Mucosa of descending colon (tissue), 3 donors: ENCODE measurements at regions not wholly inside any gene's neighbourhood (a gene's known extent, or its start where the extent isn't known, plus 50 kb on each side); places are given as distances from the start of the nearest gene placed in this dataset.

ENCODE experiments used
- ATAC-seq: fragments of 200-7000 bp; cut with Tn5 transposase; one replicate; pipeline ENCODE4 v1.9.1; 2020; ENCODE audit warnings: mild to moderate bottlenecking, moderate library complexity
- DNase-seq, 3 donors: peaks; one replicate each; pipeline ENCODE4 v3.0.0-alpha.2; 2020
- H3K36me3 ChIP-seq: fragments of 200-600 bp; one replicate; pipeline ENCODE4 v1.8.0; 2021; ENCODE audit warnings: low read depth, mild to moderate bottlenecking
- H3K4me1 ChIP-seq: fragments of 200-600 bp; one replicate; pipeline ENCODE4 v1.8.0; 2021; ENCODE audit warnings: low read depth, mild to moderate bottlenecking
- H3K4me3 ChIP-seq: fragments of 200-600 bp; one replicate; pipeline ENCODE4 v1.8.0; 2021; ENCODE audit warnings: mild to moderate bottlenecking
- H3K9me3 ChIP-seq: fragments of 200-600 bp; one replicate; pipeline ENCODE4 v1.8.0; 2021; ENCODE audit warnings: mild to moderate bottlenecking
- CTCF ChIP-seq: fragments of 200-600 bp; IDR thresholded peaks from one replicate; pipeline ENCODE4 v1.8.0; 2022; ENCODE audit warnings: antibody characterized with exemption, mild to moderate bottlenecking
- intact Hi-C, 2 donors: fragments of 100-400 bp; cut with DNase I in 1 of 2; cut with micrococcal nuclease in 1 of 2; formaldehyde crosslinking; loops; one replicate each; pipeline versions ENCODE4 v1.11.0 to v1.11.1; 2022; cut with DNase I, micrococcal nuclease
- donor health status: DM: no; HTN: no; CAD: no; lungs with moderate emphysema.
- donor health status: DM: no; HTN: no; CAD: no.
- donor health status: DM: no; HTN: yes; CAD: no.

- no peak for ATAC-seq
- TF ChIP-seq CTCF = no peak
- DNase-seq = no peak
- intact Hi-C loops = no loop called here
- H3K36me3 ChIP-seq = no peaks in the 10 kb centered on the region
- H3K4me1 ChIP-seq = no peaks in the 10 kb centered on the region
- no peak overlapping the region for H3K4me3 ChIP-seq
- H3K9me3 ChIP-seq = no peaks in the 10 kb centered on the region
Observed at GRCh38 chr4:106478152-106478551, 109.6 kb upstream of the GIMD1 start.

- no peaks in the 10 kb centered on the region for H3K4me1 ChIP-seq
- H3K4me3 ChIP-seq = no peak overlapping the region
- DNase-seq (no peak), ATAC-seq (no peak)
- TF ChIP-seq CTCF = no peak
- H3K36me3 ChIP-seq = no peaks in the 10 kb centered on the region
- intact Hi-C loops = no loop called here
- no peaks in the 10 kb centered on the region for H3K9me3 ChIP-seq
Observed at GRCh38 chr4:106476741-106477140, 108.2 kb upstream of the GIMD1 start.

- no peak for ATAC-seq
- no peak for TF ChIP-seq CTCF
- H3K36me3 ChIP-seq = no peaks in the 10 kb centered on the region
- H3K4me3 ChIP-seq = no peak overlapping the region
- DNase-seq = no peak
- intact Hi-C loops = no loop called here
- no peaks in the 10 kb centered on the region for H3K4me1 ChIP-seq
- no peaks in the 10 kb centered on the region for H3K9me3 ChIP-seq
Observed at GRCh38 chr4:106473515-106473914, 104.9 kb upstream of the GIMD1 start.

DNA sequence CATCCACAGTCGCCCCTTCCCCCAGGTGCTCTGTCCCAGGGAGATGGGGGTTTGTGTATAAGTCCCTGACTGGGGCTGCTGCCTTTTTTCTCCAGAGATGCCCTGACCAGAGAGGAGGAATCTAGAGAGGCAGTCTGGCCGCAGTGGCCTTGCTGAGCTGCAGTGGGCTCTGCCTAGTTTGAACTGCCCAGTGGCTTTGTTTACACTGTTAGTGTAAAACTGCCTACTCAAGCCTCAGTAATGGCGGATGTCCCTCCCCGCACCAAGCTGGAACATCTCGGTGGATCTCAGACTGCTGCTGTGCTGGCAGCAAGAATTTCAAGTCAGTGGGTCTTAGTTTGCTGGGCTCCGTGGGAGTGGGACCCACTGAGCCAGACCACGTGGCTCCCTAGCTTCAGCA, 102.6 kb upstream of the GIMD1 start:
- intact Hi-C loops = no loop called here
- ATAC-seq = no peak
- no peak overlapping the region for H3K4me3 ChIP-seq
- DNase-seq = no peak
- no peaks in the 10 kb centered on the region for H3K36me3 ChIP-seq
- TF ChIP-seq CTCF = no peak
- H3K9me3 ChIP-seq = no peaks in the 10 kb centered on the region
- no peaks in the 10 kb centered on the region for H3K4me1 ChIP-seq

- no peak for ATAC-seq
- H3K4me1 ChIP-seq = no peaks in the 10 kb centered on the region
- no peak overlapping the region for H3K4me3 ChIP-seq
- no peaks in the 10 kb centered on the region for H3K9me3 ChIP-seq
- no peak for TF ChIP-seq CTCF
- intact Hi-C loops = no loop called here
- no peaks in the 10 kb centered on the region for H3K36me3 ChIP-seq
- no peak for DNase-seq
Observed at GRCh38 chr4:106463622-106464021, 95.0 kb upstream of the GIMD1 start.

GRCh38 chr4:106454581-106454980, 86.0 kb upstream of the GIMD1 start:
- intact Hi-C loops = no loop called here
- Histone ChIP-seq H3K4me1 (no peaks in the 10 kb centered on the region), H3K4me3 (no peak overlapping the region), H3K9me3 (no peaks in the 10 kb centered on the region), H3K36me3 (no peaks in the 10 kb centered on the region)
- TF ChIP-seq CTCF = no peak
- DNase-seq (no peak), ATAC-seq (no peak)
